ENCODE measurements at regions not wholly inside any gene's neighbourhood (a gene's known extent, or its start where the extent isn't known, plus 50 kb on each side); places are given as distances from the start of the nearest gene placed in this dataset.

DNA sequence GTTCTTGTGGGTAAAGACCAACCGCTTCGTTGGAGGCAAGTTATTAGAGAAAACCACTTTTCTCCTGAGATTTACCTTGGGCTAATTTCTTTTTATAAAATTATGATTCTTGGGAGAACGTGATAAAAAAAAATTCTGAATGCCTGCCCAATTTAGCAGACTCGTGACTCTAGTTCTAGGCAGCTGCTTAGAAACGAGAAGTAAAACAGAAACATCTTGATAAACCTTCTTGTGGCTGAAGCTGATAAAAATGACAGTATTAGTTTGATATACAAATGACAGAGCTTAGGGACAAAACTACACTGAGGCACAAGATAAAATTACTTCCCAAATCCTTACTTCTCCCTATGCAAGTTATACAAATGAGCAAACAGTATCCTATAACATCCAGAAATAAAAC is 458.9 kb upstream of the TEX13C start:
- TF ChIP-seq RCOR1 (IDR thresholded peaks at IDR 0.05; ENCODE audit: low read depth, low read length) (no peak), CEBPB (IDR thresholded peaks at IDR 0.05) (no peak), HDAC2 (IDR thresholded peaks at IDR 0.05) (no peak), POLR2A (IDR thresholded peaks at IDR 0.05; ENCODE audit: low read length) (no peak), EP300 (IDR thresholded peaks at IDR 0.05) (no peak), MYC (IDR thresholded peaks at IDR 0.05; ENCODE audit: borderline replicate concordance, low read length) (no peak), POLR2AphosphoS2 (conservative IDR thresholded peaks at IDR 0.05; ENCODE audit: low read length) (no peak), ZC3H11A (IDR thresholded peaks at IDR 0.05) (no peak), JUNB (IDR thresholded peaks at IDR 0.05) (no peak), RAD21 (conservative IDR thresholded peaks at IDR 0.05 in 1 of 2, IDR thresholded peaks at IDR 0.05 in 1 of 2) (no peak), FOSL2 (IDR thresholded peaks at IDR 0.05) (no peak), FOSL2 (CRISPR knock-in tag; IDR thresholded peaks at IDR 0.05) (no peak), MAZ (IDR thresholded peaks at IDR 0.05; ENCODE audit: borderline replicate concordance, low read depth, low read length) (no peak)
- TF ChIP-seq, protein P1, sequence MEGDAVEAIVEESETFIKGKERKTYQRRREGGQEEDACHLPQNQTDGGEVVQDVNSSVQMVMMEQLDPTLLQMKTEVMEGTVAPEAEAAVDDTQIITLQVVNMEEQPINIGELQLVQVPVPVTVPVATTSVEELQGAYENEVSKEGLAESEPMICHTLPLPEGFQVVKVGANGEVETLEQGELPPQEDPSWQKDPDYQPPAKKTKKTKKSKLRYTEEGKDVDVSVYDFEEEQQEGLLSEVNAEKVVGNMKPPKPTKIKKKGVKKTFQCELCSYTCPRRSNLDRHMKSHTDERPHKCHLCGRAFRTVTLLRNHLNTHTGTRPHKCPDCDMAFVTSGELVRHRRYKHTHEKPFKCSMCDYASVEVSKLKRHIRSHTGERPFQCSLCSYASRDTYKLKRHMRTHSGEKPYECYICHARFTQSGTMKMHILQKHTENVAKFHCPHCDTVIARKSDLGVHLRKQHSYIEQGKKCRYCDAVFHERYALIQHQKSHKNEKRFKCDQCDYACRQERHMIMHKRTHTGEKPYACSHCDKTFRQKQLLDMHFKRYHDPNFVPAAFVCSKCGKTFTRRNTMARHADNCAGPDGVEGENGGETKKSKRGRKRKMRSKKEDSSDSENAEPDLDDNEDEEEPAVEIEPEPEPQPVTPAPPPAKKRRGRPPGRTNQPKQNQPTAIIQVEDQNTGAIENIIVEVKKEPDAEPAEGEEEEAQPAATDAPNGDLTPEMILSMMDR (IDR thresholded peaks at IDR 0.05): no peak

Measured in A549 (cell line).